DND-41 (cell line): ENCODE measurements at regions not wholly inside any gene's neighbourhood (a gene's known extent, or its start where the extent isn't known, plus 50 kb on each side); places are given as distances from the start of the nearest gene placed in this dataset.

Source experiments
- ATAC-seq: fragments of 200-7000 bp; cut with Tn5 transposase; 3 replicates; pipeline ENCODE4 v1.9.1; 2021; ENCODE audit warnings: low read depth; ENCODE audit not compliant: insufficient read depth
- DNase-seq: peaks from one replicate; pipeline ENCODE4 v3.0.0-alpha.2; 2020
- H2AFZ ChIP-seq: 2 replicates; pipeline ENCODE4 v1.6.0; 2012; ENCODE audit warnings: low read depth, low read length
- H3K27ac ChIP-seq: 2 replicates; pipeline ENCODE4 v1.5.1; 2012; ENCODE audit warnings: low read length, inconsistent platforms
- H3K27me3 ChIP-seq: fragments of 200-600 bp; sonication (generic); 2 replicates; pipeline ENCODE4 v1.6.0; 2012; ENCODE audit warnings: low read length, mild to moderate bottlenecking, inconsistent platforms; ENCODE audit not compliant: insufficient read depth, poor library complexity
- H3K36me3 ChIP-seq: 2 replicates; pipeline ENCODE4 v1.5.1; 2012; ENCODE audit warnings: low read length, inconsistent platforms; ENCODE audit not compliant: insufficient read depth
- H3K4me1 ChIP-seq: 2 replicates; pipeline ENCODE4 v1.5.1; 2012; ENCODE audit warnings: mild to moderate bottlenecking, low read length; ENCODE audit not compliant: insufficient read depth
- H3K4me2 ChIP-seq: 2 replicates; pipeline ENCODE4 v1.6.0; 2012; ENCODE audit warnings: mild to moderate bottlenecking, moderate library complexity, low read length, inconsistent platforms; ENCODE audit not compliant: insufficient read depth
- H3K4me3 ChIP-seq, 2 experiments: fragments of 200-600 bp in 1 of 2; shearing (Covaris generic) in 1 of 2; 2 replicates each; pipeline ENCODE4 v1.5.1; 2012 to 2016; ENCODE audit warnings: inconsistent platforms in 2 of 2, low read length in 2 of 2, mild to moderate bottlenecking in 2 of 2, low read depth in 1 of 2, moderate library complexity in 1 of 2
- H3K79me2 ChIP-seq: 2 replicates; pipeline ENCODE4 v1.6.0; 2012; ENCODE audit warnings: low read length, inconsistent platforms; ENCODE audit not compliant: insufficient read depth
- H3K9ac ChIP-seq: 2 replicates; pipeline ENCODE4 v1.6.0; 2012; ENCODE audit warnings: low read depth, mild to moderate bottlenecking, inconsistent platforms, low read length, moderate library complexity
- H3K9me3 ChIP-seq: 2 replicates; pipeline ENCODE4 v1.5.1; 2012; ENCODE audit warnings: low read length, moderate library complexity, mild to moderate bottlenecking, inconsistent platforms; ENCODE audit not compliant: insufficient read depth, severe bottlenecking
- H4K20me1 ChIP-seq: 2 replicates; pipeline ENCODE4 v1.6.0; 2012; ENCODE audit warnings: low read length; ENCODE audit not compliant: insufficient read depth
- CTCF ChIP-seq: IDR thresholded peaks from 2 replicates; pipeline ENCODE4 v1.5.1; 2012; ENCODE audit warnings: borderline replicate concordance, low read length, moderate library complexity, mild to moderate bottlenecking; ENCODE audit not compliant: poor library complexity, severe bottlenecking; ENCODE audit errors: extremely low read depth
- EZH2 ChIP-seq: IDR thresholded peaks from 3 replicates; pipeline ENCODE4 v1.6.1; 2012; ENCODE audit warnings: borderline replicate concordance, low read depth, mild to moderate bottlenecking, moderate library complexity, low read length, inconsistent platforms; ENCODE audit not compliant: severe bottlenecking

GRCh38 chr15:70209499-70209898, 111.8 kb upstream of the TLE3 start:
- ATAC-seq (no peak), DNase-seq (no peak)
- H3K36me3 ChIP-seq = no peaks in the 10 kb centered on the region
- H2AFZ ChIP-seq = no peak overlapping the region
- H3K79me2 ChIP-seq = no peaks in the 10 kb centered on the region
- H3K27ac ChIP-seq = no peak overlapping the region
- H4K20me1 ChIP-seq = no peaks in the 10 kb centered on the region
- TF ChIP-seq EZH2 (no peak), CTCF (no peak)
- no peak overlapping the region for H3K4me3 ChIP-seq
- H3K4me1 ChIP-seq = no peaks in the 10 kb centered on the region
- H3K4me2 ChIP-seq = no peak overlapping the region
- no peaks in the 10 kb centered on the region for H3K9me3 ChIP-seq
- H3K9ac ChIP-seq = no peak overlapping the region
- H3K27me3 ChIP-seq = no peaks in the 10 kb centered on the region

GRCh38 chr15:70208332-70208731, 110.6 kb upstream of the TLE3 start:
- no peak overlapping the region for H3K27ac ChIP-seq
- H3K9me3 ChIP-seq = no peaks in the 10 kb centered on the region
- no peak overlapping the region for H3K4me2 ChIP-seq
- ATAC-seq = no peak
- no peaks in the 10 kb centered on the region for H4K20me1 ChIP-seq
- no peaks in the 10 kb centered on the region for H3K36me3 ChIP-seq
- no peaks in the 10 kb centered on the region for H3K4me1 ChIP-seq
- no peak overlapping the region for H2AFZ ChIP-seq
- no peak overlapping the region for H3K9ac ChIP-seq
- TF ChIP-seq EZH2 (no peak), CTCF (no peak)
- no peak overlapping the region for H3K4me3 ChIP-seq
- no peaks in the 10 kb centered on the region for H3K79me2 ChIP-seq
- no peak for DNase-seq
- H3K27me3 ChIP-seq = no peaks in the 10 kb centered on the region

- no peaks in the 10 kb centered on the region for H3K9me3 ChIP-seq
- H2AFZ ChIP-seq = no peak overlapping the region
- no peaks in the 10 kb centered on the region for H3K27me3 ChIP-seq
- ATAC-seq (no peak), DNase-seq (no peak)
- H3K79me2 ChIP-seq = no peaks in the 10 kb centered on the region
- TF ChIP-seq EZH2 = no peak
- TF ChIP-seq CTCF = no peak
- H3K9ac ChIP-seq = no peak overlapping the region
- H3K4me3 ChIP-seq = no peak overlapping the region
- no peaks in the 10 kb centered on the region for H3K36me3 ChIP-seq
- no peak overlapping the region for H3K27ac ChIP-seq
- H4K20me1 ChIP-seq = no peaks in the 10 kb centered on the region
- no peaks in the 10 kb centered on the region for H3K4me1 ChIP-seq
- no peak overlapping the region for H3K4me2 ChIP-seq
Measured at GRCh38 chr15:70206668-70207067, 109.0 kb upstream of the TLE3 start.

- Histone ChIP-seq H3K4me3 (no peak overlapping the region), H4K20me1 (no peaks in the 10 kb centered on the region), H3K4me2 (no peak overlapping the region), H3K27me3 (no peaks in the 10 kb centered on the region), H3K9ac (no peak overlapping the region), H3K4me1 (no peaks in the 10 kb centered on the region), H2AFZ (no peak overlapping the region), H3K9me3 (no peaks in the 10 kb centered on the region), H3K27ac (no peak overlapping the region), H3K36me3 (no peaks in the 10 kb centered on the region), H3K79me2 (no peaks in the 10 kb centered on the region)
- TF ChIP-seq CTCF (no peak), EZH2 (no peak)
- DNase-seq (no peak), ATAC-seq (no peak)
Measured at GRCh38 chr15:70204652-70205051, 106.9 kb upstream of the TLE3 start.
